Mesenteric fat pad (tissue), 1 donor: ENCODE measurements at regions not wholly inside any gene's neighbourhood (a gene's known extent, or its start where the extent isn't known, plus 50 kb on each side); places are given as distances from the start of the nearest gene placed in this dataset.

Experiments
- DNase-seq: peaks from one replicate; pipeline ENCODE4 v3.0.0-alpha.2; 2020; ENCODE audit warnings: low spot score
- donor health status: DM: yes; HTN: yes; CAD: no.

DNA sequence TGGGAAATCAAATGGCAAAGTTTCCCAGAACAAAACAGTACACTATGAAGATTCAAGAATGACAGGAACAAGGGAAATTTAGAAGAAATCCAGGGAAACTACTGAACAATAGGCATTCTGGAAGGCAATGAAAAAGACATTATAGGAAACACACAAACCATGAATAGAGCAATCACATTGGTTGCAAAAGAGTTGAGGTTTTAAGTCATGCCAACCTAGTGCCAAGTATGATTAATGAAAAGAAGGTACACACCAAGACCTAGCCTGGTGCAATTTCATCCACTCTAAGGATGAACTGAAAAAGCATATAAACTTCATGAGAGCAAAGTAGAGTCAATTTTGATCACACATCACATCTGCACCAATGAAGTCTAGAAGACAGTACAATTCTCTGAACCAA, 326.9 kb downstream of the PDHA2 start:
- no peak for DNase-seq

- peak; percentile 75 for DNase-seq
Measured at GRCh38 chr4:96170198-96170597, 330.3 kb downstream of the PDHA2 start.

DNA sequence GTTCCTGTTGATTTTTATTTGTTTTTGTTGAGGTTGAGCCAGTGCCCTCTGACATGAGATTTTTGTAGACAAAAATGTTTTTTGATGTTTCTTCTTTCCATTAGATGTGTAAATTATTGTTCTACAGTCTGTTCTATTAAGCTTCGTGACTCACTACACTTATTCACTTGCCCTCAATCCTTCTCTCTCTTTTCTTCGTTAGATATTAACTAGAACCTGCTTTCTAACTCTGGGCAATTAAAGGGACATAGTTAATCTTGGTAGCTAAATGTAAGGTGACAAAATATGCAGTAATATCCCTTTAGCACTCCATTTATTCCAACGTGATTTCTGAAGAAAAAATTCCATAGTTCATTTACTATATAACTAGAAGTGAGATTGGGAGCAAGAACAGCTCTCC, 333.9 kb downstream of the PDHA2 start:
- no peak for DNase-seq

GRCh38 chr4:96175871-96176270, 336.0 kb downstream of the PDHA2 start:
- DNase-seq, result no peak

DNA sequence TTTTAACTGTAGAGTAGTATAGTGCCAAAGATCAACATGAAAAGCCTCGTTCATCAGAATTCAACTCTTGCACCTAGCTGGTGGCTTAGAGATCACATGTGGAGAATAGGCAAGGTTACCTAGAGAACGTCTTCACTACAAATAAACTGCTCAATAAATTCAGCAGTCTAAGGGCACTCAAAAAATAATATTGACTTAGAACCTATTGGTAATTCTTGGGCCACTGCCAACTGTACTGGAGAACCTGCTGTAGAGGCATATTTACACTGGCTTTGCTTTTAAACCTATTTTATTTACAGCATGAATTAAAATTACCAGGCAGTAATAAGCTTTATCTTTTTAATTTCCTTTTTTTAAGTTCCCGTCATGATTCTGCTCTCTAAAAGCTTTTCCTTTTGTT, 343.7 kb downstream of the PDHA2 start:
- no peak for DNase-seq

- DNase-seq, result no peak
Measured at GRCh38 chr4:96186593-96186992, 346.7 kb downstream of the PDHA2 start.

DNA sequence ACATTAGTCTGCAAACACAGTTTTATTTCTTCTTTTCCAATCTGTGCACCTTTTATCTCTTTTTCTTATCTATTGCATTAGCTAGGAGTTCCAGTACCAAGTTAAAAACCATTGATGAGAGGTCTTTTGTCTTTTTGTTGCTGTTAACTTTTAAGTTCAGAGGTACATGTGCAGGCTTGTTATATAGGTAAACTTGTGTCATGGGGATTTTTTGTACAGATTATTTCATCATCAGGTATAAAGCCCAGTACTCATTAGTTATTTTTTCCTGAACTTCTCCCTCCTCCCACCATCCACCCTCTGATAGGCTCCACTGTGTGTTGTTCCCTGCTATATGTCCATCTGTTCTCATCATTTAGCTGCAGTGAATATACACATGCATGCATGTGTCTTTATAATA, 349.9 kb downstream of the PDHA2 start:
- DNase-seq, result no peak

GRCh38 chr4:96193061-96193460, 353.2 kb downstream of the PDHA2 start:
- no peak for DNase-seq

- no peak for DNase-seq
Measured at GRCh38 chr4:96194993-96195392, 355.1 kb downstream of the PDHA2 start.

- DNase-seq, result no peak
Measured at GRCh38 chr4:96205143-96205936, 365.4 kb downstream of the PDHA2 start.

GRCh38 chr4:96227515-96227914, 387.6 kb downstream of the PDHA2 start:
- no peak for DNase-seq

GRCh38 chr4:96228463-96228862, 388.6 kb downstream of the PDHA2 start:
- no peak for DNase-seq

DNA sequence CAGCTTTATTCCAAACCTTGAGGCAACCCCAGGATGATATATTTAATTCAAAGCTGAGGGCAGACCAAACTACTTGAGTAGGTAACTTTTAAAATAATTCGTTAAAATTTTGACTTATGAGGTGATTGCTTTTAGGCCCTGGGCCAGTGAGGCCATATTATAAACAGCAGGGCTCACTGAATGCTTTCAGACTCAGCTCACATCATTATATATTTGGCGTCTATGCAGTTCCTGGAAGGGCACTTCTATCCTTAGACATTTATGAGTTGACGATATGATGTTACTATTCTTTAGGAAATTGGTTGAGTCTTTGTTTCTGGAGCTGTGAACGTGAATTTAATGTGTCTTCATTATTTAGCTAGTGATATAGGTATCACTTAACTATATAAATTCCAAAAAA, 400.1 kb downstream of the PDHA2 start:
- DNase-seq, result no peak

GRCh38 chr4:96241819-96242218, 401.9 kb downstream of the PDHA2 start:
- no peak for DNase-seq

- no peak for DNase-seq
Measured at GRCh38 chr4:96247096-96247495, 407.2 kb downstream of the PDHA2 start.

GRCh38 chr4:96248225-96248624, 408.3 kb downstream of the PDHA2 start:
- no peak for DNase-seq

DNA sequence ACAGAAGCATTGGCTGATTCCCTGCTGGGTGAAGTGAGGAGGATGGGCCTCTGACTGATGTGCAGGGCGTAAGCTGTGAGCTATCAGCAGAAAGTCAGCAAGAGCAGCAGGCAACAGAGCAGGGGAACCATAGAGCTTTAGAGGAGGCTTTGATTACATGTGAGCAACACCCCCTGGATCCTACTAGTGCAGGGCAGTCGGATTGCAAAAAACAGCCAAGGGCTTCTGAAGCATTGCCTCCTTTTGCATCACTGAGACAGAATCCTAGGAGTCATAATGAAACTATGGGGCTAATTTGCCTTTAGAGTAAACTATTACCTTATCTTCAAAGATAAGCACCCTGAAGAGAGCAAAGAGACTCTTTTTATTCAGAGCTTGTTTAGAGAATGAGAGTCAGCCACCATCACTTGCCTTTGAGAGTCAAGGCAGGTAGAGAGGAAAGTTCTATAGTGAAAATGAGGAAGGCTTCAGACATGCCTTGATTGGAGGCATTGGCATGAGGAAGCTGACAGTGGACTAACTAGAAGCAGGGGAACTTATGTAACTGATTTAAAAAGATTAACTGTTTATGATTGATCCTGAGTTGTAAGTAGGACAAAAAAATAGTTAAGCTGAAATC, 420.3 kb downstream of the PDHA2 start:
- DNase-seq, result no peak

DNA sequence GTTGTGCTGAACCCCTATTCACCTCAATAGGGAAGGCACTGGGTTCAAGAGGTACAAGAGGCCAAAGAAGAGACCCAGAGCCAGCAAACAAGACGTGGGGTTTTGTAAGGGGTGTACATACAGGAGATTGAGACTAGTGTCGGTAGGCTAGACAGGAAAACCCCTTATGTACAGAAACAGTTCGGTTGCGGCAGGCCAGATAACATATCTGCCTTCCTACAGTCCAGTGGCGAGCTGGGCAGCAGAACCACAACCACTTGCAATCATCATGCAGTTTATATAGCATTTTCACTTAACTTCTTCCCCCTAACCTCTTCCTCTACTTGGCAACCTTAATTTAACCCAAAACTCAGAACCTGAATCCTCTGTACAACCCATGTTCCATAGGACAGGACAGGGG, 422.2 kb downstream of the PDHA2 start:
- DNase-seq, result no peak

GRCh38 chr4:96263291-96263690, 423.4 kb downstream of the PDHA2 start:
- DNase-seq, result no peak

GRCh38 chr4:96264941-96265463, 425.1 kb downstream of the PDHA2 start:
- no peak for DNase-seq

- DNase-seq, result no peak
Measured at GRCh38 chr4:96293806-96294205, 453.9 kb downstream of the PDHA2 start.

DNA sequence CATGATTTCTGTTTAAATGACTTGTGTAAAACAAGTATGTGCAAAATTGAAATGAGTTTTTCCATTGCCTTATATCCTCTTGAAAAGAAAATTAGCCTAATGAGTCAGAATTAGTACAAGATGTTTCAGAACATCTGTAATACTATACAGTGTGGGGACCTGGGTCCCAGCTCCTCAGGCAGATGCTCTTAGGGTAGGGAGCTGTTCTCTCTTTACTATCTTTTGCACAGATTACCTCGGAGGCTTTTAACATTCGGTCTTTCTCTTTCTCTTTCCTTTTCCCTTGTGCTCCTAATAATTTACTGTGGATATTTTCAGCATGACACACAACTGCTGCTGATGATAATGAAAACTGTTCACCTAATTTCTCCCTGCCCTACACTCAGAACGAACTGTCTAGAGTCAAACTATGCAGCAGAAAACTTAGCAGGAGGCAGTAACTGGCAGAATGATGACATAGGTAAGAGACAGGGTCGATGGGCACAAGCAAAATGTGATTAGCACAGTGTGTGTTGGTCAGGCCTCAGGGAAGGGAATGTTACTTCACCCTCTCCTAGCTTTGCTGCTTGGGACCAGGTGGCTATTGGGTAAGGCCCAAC, 455.3 kb downstream of the PDHA2 start:
- no peak for DNase-seq
